Dermis blood vessel endothelial cell (primary cell): ENCODE measurements at regions not wholly inside any gene's neighbourhood (a gene's known extent, or its start where the extent isn't known, plus 50 kb on each side); places are given as distances from the start of the nearest gene placed in this dataset.

ENCODE experiments used
- DNase-seq: peaks from one replicate; pipeline ENCODE4 v3.0.0; 2010

GRCh38 chr2:191614759-191615158 is 63.2 kb upstream of the NABP1 start:
- DNase-seq = no peak

GRCh38 chr2:191615596-191615995 is 62.3 kb upstream of the NABP1 start:
- no peak for DNase-seq

GRCh38 chr2:191617575-191617974 is 60.4 kb upstream of the NABP1 start:
- DNase-seq = peak; percentile 34

GRCh38 chr2:191618046-191618780 is 59.7 kb upstream of the NABP1 start:
- no peak for DNase-seq

GRCh38 chr2:191618786-191619185 is 59.1 kb upstream of the NABP1 start:
- DNase-seq = no peak

- no peak for DNase-seq
These were observed 57.8 kb upstream of the NABP1 start for GRCh38 chr2:191620144-191620543.

GRCh38 chr2:191622374-191623320 is 55.3 kb upstream of the NABP1 start:
- DNase-seq = no peak

GRCh38 chr2:191625016-191625415 is 52.9 kb upstream of the NABP1 start:
- DNase-seq = peak; percentile 94

GRCh38 chr2:191625446-191625845 is 52.5 kb upstream of the NABP1 start:
- no peak for DNase-seq

GRCh38 chr2:191626497-191627151 is 51.3 kb upstream of the NABP1 start:
- peak; percentile 36 for DNase-seq

GRCh38 chr2:191627518-191627917 is 50.4 kb upstream of the NABP1 start:
- no peak for DNase-seq
